Astrocyte of the spinal cord (primary cell): ENCODE measurements at regions not wholly inside any gene's neighbourhood (a gene's known extent, or its start where the extent isn't known, plus 50 kb on each side); places are given as distances from the start of the nearest gene placed in this dataset.
"Not testable (repeated sequence)": the region's sequence is repeated elsewhere in the genome, so short reads cannot be mapped to it uniquely, and the experiment has no call there.

Source experiments
- DNase-seq: peaks from one replicate; pipeline ENCODE4 v3.0.0; 2011; ENCODE audit warnings: low read depth, low spot score
- H3K4me3 ChIP-seq: 2 replicates; pipeline ENCODE4 v1.5.1; 2011; ENCODE audit warnings: low read depth, mild to moderate bottlenecking, low read length, moderate library complexity
- in situ Hi-C: cut with HindIII; loops from 2 replicates; pipeline ENCODE4 v1.10.0; 2017; ENCODE audit warnings: low sequenced_read_pairs
- TF ChIP-seq, protein P1 (sequence below): IDR thresholded peaks from 2 replicates; pipeline ENCODE4 v1.5.1; 2012; ENCODE audit warnings: low read depth, mild to moderate bottlenecking, low read length, inconsistent platforms

DNA sequence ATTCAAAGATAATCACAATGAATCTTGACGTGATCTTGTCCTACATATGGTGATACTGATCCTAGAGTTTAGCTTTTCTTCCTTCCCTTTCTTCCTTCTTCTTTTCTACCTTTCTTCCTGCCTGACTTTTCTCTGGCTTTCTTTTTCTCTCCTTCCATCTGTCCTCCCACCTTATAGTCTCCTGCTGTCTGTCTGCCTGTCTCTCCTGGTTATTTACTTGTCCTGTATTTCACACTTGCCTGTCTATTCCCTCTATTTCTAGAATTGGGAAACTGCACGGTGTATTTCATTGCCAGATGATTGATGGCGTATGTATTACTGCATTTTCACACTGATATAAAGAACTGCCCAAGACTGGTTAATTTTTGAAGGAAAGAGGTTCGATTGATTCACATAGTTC is 718.1 kb upstream of the CDH6 start:
- DNase-seq: no peak
- H3K4me3 ChIP-seq: no peak overlapping the region
- TF ChIP-seq, protein P1, sequence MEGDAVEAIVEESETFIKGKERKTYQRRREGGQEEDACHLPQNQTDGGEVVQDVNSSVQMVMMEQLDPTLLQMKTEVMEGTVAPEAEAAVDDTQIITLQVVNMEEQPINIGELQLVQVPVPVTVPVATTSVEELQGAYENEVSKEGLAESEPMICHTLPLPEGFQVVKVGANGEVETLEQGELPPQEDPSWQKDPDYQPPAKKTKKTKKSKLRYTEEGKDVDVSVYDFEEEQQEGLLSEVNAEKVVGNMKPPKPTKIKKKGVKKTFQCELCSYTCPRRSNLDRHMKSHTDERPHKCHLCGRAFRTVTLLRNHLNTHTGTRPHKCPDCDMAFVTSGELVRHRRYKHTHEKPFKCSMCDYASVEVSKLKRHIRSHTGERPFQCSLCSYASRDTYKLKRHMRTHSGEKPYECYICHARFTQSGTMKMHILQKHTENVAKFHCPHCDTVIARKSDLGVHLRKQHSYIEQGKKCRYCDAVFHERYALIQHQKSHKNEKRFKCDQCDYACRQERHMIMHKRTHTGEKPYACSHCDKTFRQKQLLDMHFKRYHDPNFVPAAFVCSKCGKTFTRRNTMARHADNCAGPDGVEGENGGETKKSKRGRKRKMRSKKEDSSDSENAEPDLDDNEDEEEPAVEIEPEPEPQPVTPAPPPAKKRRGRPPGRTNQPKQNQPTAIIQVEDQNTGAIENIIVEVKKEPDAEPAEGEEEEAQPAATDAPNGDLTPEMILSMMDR: no peak
- in situ Hi-C loops: no loop called here

DNA sequence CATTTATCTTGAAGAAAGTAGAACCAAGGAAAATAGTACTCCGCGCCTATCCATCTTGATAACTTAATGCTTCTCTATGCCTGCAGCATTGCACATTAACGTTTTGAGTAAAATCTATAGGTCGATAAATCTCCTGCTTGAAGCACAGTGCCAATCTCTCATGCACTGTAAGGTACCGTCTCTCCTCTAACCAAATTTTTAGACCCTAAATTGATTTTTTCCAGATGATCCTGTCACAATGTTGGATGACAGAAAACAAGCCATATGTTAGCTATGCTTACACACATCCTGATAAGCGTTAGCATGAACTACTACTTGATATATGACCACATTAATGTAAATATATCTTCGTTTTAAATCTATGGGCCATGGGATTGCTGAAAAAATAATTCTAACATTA is 723.8 kb upstream of the CDH6 start:
- TF ChIP-seq, protein P1: no peak
- no peak overlapping the region for H3K4me3 ChIP-seq
- in situ Hi-C loops: no loop called here
- DNase-seq: no peak

DNA sequence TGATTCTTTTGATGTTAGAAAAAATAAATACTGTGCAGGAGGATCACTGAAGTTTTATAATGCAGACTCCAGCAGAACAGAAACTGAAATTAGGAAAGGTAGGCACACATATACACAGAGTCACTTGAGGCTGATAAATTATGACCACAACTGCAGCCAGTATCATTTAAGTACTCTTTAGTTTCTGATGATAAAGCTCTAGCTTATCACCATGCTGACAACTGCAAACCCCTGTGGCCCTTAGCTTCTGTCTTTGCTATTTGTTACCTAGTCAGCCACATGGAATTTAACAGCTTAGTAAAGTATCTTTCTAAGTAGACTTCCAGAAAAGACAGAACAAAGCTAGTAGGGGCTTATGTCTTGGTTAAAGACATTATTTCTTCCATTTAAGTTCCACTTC is 734.8 kb upstream of the CDH6 start:
- in situ Hi-C loops: no loop called here
- peak; percentile 5 for DNase-seq
- no peak overlapping the region for H3K4me3 ChIP-seq
- TF ChIP-seq, protein P1: no peak

DNA sequence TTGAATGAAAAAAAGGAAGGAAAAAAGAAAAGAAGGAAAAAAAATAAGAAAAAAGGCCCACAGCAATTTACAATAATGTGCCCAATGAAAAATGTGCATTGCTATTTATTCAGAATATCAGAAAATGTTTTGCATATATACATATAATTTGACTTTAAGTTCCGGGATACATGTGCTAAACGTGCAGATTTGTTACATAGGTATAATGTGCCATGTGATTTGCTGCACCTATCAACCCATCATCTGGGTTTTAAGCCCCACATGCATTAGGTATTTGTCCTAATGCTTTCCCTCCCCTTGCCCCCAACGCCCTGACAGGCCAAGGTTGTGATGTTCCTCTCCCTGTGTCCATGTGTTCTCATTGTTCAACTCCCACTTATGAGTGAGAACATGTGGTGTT is 738.0 kb upstream of the CDH6 start:
- H3K4me3 ChIP-seq, in situ Hi-C loops, DNase-seq: not testable (repeated sequence)

DNA sequence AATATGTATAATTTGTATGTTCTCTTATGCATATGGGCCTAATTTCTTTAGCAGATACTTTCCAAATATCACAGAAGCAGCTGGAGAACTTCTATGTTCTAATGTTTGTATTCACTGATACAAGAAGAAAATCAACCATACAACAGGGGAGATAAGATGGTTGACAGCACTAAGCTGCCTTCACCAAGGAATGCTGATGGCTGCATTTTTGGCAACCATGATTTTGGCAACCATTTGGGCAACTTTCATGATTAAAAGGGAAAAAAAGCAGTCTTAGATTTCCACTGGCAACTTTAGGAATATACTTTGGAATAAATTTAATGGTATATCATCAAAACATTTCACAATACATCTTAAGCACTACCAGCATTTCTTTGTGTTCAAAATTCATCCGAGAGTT is 740.3 kb upstream of the CDH6 start:
- H3K4me3 ChIP-seq: no peak overlapping the region
- TF ChIP-seq, protein P1: no peak
- in situ Hi-C loops: no loop called here
- no peak for DNase-seq

DNA sequence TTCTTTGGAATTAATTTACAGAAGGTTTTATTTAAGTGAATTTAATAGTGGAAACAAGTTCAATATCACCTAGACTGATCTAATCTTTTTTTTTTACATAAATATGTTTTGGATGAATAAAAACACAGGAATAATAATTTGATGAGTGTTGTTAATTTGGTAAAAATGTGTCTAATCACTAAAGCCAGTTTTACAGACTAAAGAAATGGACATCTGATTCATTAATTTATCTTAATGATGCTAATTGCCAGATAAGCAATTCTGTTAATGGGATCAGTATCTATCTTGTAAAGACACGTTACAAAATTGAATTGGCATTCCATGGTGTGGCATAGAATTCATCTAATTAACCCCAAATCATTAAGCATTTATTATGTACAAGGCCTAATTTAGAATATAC is 743.3 kb upstream of the CDH6 start:
- in situ Hi-C loops: no loop called here
- DNase-seq: no peak
- TF ChIP-seq, protein P1: no peak
- no peak overlapping the region for H3K4me3 ChIP-seq

DNA sequence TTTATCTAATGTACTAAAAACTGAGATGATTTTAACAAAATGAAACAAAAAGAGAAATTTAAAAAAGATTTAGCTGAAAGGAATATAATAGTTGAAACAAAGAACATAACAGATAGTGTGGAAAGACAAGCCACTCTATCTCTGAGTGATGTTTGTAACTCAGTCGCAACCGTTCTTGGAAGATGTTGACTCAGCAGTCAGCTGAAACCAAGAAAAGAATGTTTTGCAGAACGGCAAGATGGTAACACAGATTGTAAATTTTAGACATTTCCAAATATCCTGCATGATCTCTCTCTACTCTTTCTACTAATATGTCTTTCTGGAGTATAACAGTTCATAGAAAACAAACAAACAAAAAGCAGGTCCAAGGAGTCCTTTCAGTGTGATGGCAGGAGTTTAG is 746.1 kb upstream of the CDH6 start:
- no peak for DNase-seq
- in situ Hi-C loops: no loop called here
- no peak overlapping the region for H3K4me3 ChIP-seq
- TF ChIP-seq, protein P1: no peak
